ENCODE measurements at regions not wholly inside any gene's neighbourhood (a gene's known extent, or its start where the extent isn't known, plus 50 kb on each side); places are given as distances from the start of the nearest gene placed in this dataset.

- Histone ChIP-seq H3K27me3 (ENCODE audit: insufficient read depth, low read length, poor library complexity, severe bottlenecking) (no peaks in the 10 kb centered on the region), H3K4me3 (ENCODE audit: low read length) (no peak overlapping the region), H3K9me3 (ENCODE audit: low read length) (no peaks in the 10 kb centered on the region), H3K36me3 (ENCODE audit: insufficient read depth, low read length) (no peaks in the 10 kb centered on the region), H3K4me1 (ENCODE audit: insufficient read depth, low read length) (no peaks in the 10 kb centered on the region), H3K27ac (ENCODE audit: low read depth, low read length) (no peak overlapping the region)
- ChIA-PET CTCF (no interaction called here), POLR2A (no interaction called here)
- Mint-ChIP-seq H3K9me3 (no peaks in the 10 kb centered on the region), H3K36me3 (no peaks in the 10 kb centered on the region), H3K4me1 (no peaks in the 10 kb centered on the region), H3K27me3 (peaks cover 0 to 2% of the 10 kb centered on the region in 2 donors), H3K4me3 (no peak overlapping the region), H3K27ac (no peak overlapping the region)
- DNase-seq = no peak
Observed at GRCh38 chr3:177977381-177978158, 558.7 kb upstream of the KCNMB2 start.

GRCh38 chr3:177978946-177979345, 557.3 kb upstream of the KCNMB2 start:
- H3K27ac ChIP-seq (ENCODE audit: low read depth, low read length) = no peak overlapping the region
- Mint-ChIP-seq H3K27me3 (peaks cover 0 to 2% of the 10 kb centered on the region in 2 donors), H3K9me3 (no peaks in the 10 kb centered on the region), H3K4me3 (no peak overlapping the region), H3K36me3 (no peaks in the 10 kb centered on the region), H3K27ac (no peak overlapping the region), H3K4me1 (no peaks in the 10 kb centered on the region)
- no peaks in the 10 kb centered on the region for H3K36me3 ChIP-seq (ENCODE audit: insufficient read depth, low read length)
- no peaks in the 10 kb centered on the region for H3K27me3 ChIP-seq (ENCODE audit: insufficient read depth, low read length, poor library complexity, severe bottlenecking)
- no peak for DNase-seq
- H3K4me3 ChIP-seq (ENCODE audit: low read length) = no peak overlapping the region
- no peaks in the 10 kb centered on the region for H3K4me1 ChIP-seq (ENCODE audit: insufficient read depth, low read length)
- ChIA-PET POLR2A (no interaction called here), CTCF (no interaction called here)
- H3K9me3 ChIP-seq (ENCODE audit: low read length) = no peaks in the 10 kb centered on the region

GRCh38 chr3:177979703-177980102, 556.5 kb upstream of the KCNMB2 start:
- no peaks in the 10 kb centered on the region for H3K4me1 ChIP-seq (ENCODE audit: insufficient read depth, low read length)
- CTCF ChIA-PET = no interaction called here
- Mint-ChIP-seq H3K4me3 (no peak overlapping the region), H3K27me3 (peaks cover 0 to 2% of the 10 kb centered on the region in 2 donors), H3K9me3 (no peaks in the 10 kb centered on the region), H3K27ac (no peak overlapping the region), H3K4me1 (no peaks in the 10 kb centered on the region), H3K36me3 (no peaks in the 10 kb centered on the region)
- H3K27me3 ChIP-seq (ENCODE audit: insufficient read depth, low read length, poor library complexity, severe bottlenecking) = no peaks in the 10 kb centered on the region
- DNase-seq = no peak
- POLR2A ChIA-PET = no interaction called here
- no peak overlapping the region for H3K4me3 ChIP-seq (ENCODE audit: low read length)
- H3K9me3 ChIP-seq (ENCODE audit: low read length) = no peaks in the 10 kb centered on the region
- no peak overlapping the region for H3K27ac ChIP-seq (ENCODE audit: low read depth, low read length)
- H3K36me3 ChIP-seq (ENCODE audit: insufficient read depth, low read length) = no peaks in the 10 kb centered on the region

- POLR2A ChIA-PET = no interaction called here
- Mint-ChIP-seq H3K4me3 (no peak overlapping the region), H3K27ac (no peak overlapping the region), H3K27me3 (peaks cover 0 to 2% of the 10 kb centered on the region in 2 donors), H3K36me3 (no peaks in the 10 kb centered on the region), H3K4me1 (no peaks in the 10 kb centered on the region), H3K9me3 (no peaks in the 10 kb centered on the region)
- CTCF ChIA-PET = no interaction called here
- no peak overlapping the region for H3K27ac ChIP-seq (ENCODE audit: low read depth, low read length)
- H3K4me3 ChIP-seq (ENCODE audit: low read length) = no peak overlapping the region
- no peak for DNase-seq
- no peaks in the 10 kb centered on the region for H3K9me3 ChIP-seq (ENCODE audit: low read length)
- no peaks in the 10 kb centered on the region for H3K27me3 ChIP-seq (ENCODE audit: insufficient read depth, low read length, poor library complexity, severe bottlenecking)
- H3K4me1 ChIP-seq (ENCODE audit: insufficient read depth, low read length) = no peaks in the 10 kb centered on the region
- H3K36me3 ChIP-seq (ENCODE audit: insufficient read depth, low read length) = no peaks in the 10 kb centered on the region
Observed at GRCh38 chr3:177981576-177981975, 554.7 kb upstream of the KCNMB2 start.

GRCh38 chr3:177982034-177982433, 554.2 kb upstream of the KCNMB2 start:
- H3K27ac Mint-ChIP-seq = no peak overlapping the region
- H3K36me3 ChIP-seq (ENCODE audit: insufficient read depth, low read length) = no peaks in the 10 kb centered on the region
- no peak overlapping the region for H3K27ac ChIP-seq (ENCODE audit: low read depth, low read length)
- no peak overlapping the region for H3K4me3 Mint-ChIP-seq
- H3K27me3 Mint-ChIP-seq = no peaks in the 10 kb centered on the region
- ChIA-PET CTCF (no interaction called here), POLR2A (no interaction called here)
- H3K4me1 ChIP-seq (ENCODE audit: insufficient read depth, low read length) = no peaks in the 10 kb centered on the region
- H3K36me3 Mint-ChIP-seq = no peaks in the 10 kb centered on the region
- no peaks in the 10 kb centered on the region for H3K9me3 Mint-ChIP-seq
- H3K27me3 ChIP-seq (ENCODE audit: insufficient read depth, low read length, poor library complexity, severe bottlenecking) = no peaks in the 10 kb centered on the region
- H3K9me3 ChIP-seq (ENCODE audit: low read length) = no peaks in the 10 kb centered on the region
- DNase-seq = no peak
- no peaks in the 10 kb centered on the region for H3K4me1 Mint-ChIP-seq
- no peak overlapping the region for H3K4me3 ChIP-seq (ENCODE audit: low read length)

- CTCF ChIA-PET = no interaction called here
- Histone ChIP-seq H3K36me3 (ENCODE audit: insufficient read depth, low read length) (no peaks in the 10 kb centered on the region), H3K27ac (ENCODE audit: low read depth, low read length) (no peak overlapping the region), H3K9me3 (ENCODE audit: low read length) (no peaks in the 10 kb centered on the region), H3K4me1 (ENCODE audit: insufficient read depth, low read length) (no peaks in the 10 kb centered on the region), H3K27me3 (ENCODE audit: insufficient read depth, low read length, poor library complexity, severe bottlenecking) (no peaks in the 10 kb centered on the region), H3K4me3 (ENCODE audit: low read length) (no peak overlapping the region)
- H3K9me3 Mint-ChIP-seq = no peaks in the 10 kb centered on the region
- H3K36me3 Mint-ChIP-seq = no peaks in the 10 kb centered on the region
- H3K4me1 Mint-ChIP-seq = no peaks in the 10 kb centered on the region
- POLR2A ChIA-PET = no interaction called here
- no peak for DNase-seq
- H3K27ac Mint-ChIP-seq = peak overlapping the region in 1 of 8 donors; percentile 19
- no peaks in the 10 kb centered on the region for H3K27me3 Mint-ChIP-seq
- no peak overlapping the region for H3K4me3 Mint-ChIP-seq
Observed at GRCh38 chr3:177983320-177983719, 552.9 kb upstream of the KCNMB2 start.

- no peak for DNase-seq
- POLR2A ChIA-PET = no interaction called here
- Histone ChIP-seq H3K9me3 (ENCODE audit: low read length) (no peaks in the 10 kb centered on the region), H3K4me1 (ENCODE audit: insufficient read depth, low read length) (peaks cover 9% of the 10 kb centered on the region), H3K36me3 (ENCODE audit: insufficient read depth, low read length) (no peaks in the 10 kb centered on the region), H3K27ac (ENCODE audit: low read depth, low read length) (no peak overlapping the region), H3K4me3 (ENCODE audit: low read length) (no peak overlapping the region), H3K27me3 (ENCODE audit: insufficient read depth, low read length, poor library complexity, severe bottlenecking) (no peaks in the 10 kb centered on the region)
- no peak overlapping the region for H3K27ac Mint-ChIP-seq
- CTCF ChIA-PET = no interaction called here
- no peaks in the 10 kb centered on the region for H3K36me3 Mint-ChIP-seq
- no peak overlapping the region for H3K4me3 Mint-ChIP-seq
- no peaks in the 10 kb centered on the region for H3K27me3 Mint-ChIP-seq
- no peaks in the 10 kb centered on the region for H3K9me3 Mint-ChIP-seq
- peaks cover 7 to 12% (median 8%) of the 10 kb centered on the region in 3 donors for H3K4me1 Mint-ChIP-seq
Observed at GRCh38 chr3:177992993-177993970, 543.0 kb upstream of the KCNMB2 start.

GRCh38 chr3:177994976-177995375, 541.3 kb upstream of the KCNMB2 start:
- Histone ChIP-seq H3K4me3 (ENCODE audit: low read length) (no peak overlapping the region), H3K9me3 (ENCODE audit: low read length) (no peaks in the 10 kb centered on the region), H3K36me3 (ENCODE audit: insufficient read depth, low read length) (no peaks in the 10 kb centered on the region), H3K4me1 (ENCODE audit: insufficient read depth, low read length) (peaks cover 9% of the 10 kb centered on the region), H3K27ac (ENCODE audit: low read depth, low read length) (no peak overlapping the region), H3K27me3 (ENCODE audit: insufficient read depth, low read length, poor library complexity, severe bottlenecking) (no peaks in the 10 kb centered on the region)
- ChIA-PET CTCF (no interaction called here), POLR2A (no interaction called here)
- Mint-ChIP-seq H3K36me3 (peaks cover 4 to 7% (median 4%) of the 10 kb centered on the region in 3 donors), H3K9me3 (peaks cover 2 to 7% (median 4%) of the 10 kb centered on the region in 5 donors), H3K27me3 (no peaks in the 10 kb centered on the region), H3K4me3 (no peak overlapping the region), H3K4me1 (peaks cover 7 to 12% (median 8%) of the 10 kb centered on the region in 3 donors), H3K27ac (no peak overlapping the region)
- DNase-seq = no peak

Measured in CD8-positive, alpha-beta memory T cell (primary cell).